ENCODE measurements at regions not wholly inside any gene's neighbourhood (a gene's known extent, or its start where the extent isn't known, plus 50 kb on each side); places are given as distances from the start of the nearest gene placed in this dataset.

DNA sequence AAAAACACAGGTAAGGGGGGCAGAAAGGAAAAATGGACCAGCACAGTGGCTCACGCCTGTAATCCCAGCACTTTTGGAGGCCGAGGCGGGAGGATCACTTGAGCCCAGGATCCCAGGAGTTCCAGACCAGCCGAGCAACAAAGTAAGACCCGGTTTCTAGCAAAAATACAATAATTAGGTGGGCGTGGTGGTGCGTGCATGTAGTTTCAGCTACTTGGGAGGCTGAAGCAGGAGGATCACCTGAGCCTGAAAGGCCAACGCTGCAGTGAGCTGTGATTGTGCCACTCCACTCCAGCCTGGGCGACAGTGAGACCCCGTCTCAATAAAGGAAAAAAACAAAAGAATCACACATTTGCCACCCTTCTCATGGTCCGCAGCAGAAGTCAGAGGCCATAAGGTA lies 519.4 kb downstream of the BRD1 start:
- DNase-seq = no peak

DNA sequence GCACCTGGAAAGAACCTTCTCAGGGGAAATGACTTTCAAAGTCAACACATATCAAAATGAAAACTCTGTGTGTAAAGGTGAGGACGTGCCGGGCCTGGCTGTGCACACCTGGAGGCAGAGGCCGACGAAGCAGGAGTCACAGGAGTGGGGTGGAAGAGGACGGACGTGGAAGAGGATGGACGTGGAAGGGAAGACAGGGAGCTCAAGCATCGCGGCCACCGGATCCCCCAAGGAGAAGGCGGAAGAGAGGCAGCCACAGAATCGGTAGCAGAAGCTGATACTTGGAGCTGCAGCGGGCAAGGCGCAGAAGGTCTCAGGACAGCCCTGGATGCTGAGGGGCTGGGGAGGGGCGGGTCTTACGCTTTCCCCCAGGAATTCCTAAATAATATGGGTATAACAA lies 519.8 kb downstream of the BRD1 start:
- no peak for DNase-seq

DNA sequence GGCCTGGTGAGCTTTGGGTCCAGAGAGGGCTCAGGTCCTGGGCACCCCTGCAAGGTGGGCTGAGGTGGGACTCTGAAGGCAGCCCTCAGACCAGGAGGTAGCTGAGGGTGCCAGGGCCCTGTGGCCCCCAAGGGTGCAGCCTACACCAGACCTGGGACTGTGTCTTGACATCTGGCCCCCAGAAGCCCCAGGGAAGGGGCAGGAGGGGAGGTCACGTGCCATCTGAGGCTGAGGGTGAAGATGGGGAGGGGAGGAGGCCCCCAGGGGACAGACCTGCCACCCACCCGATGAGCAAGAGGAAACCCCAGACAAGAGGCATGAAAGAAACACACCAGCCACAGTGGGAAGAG lies 520.2 kb downstream of the BRD1 start:
- no peak for DNase-seq

GRCh38 chr22:49306632-49307480 lies 520.8 kb downstream of the BRD1 start:
- no peak for DNase-seq

DNA sequence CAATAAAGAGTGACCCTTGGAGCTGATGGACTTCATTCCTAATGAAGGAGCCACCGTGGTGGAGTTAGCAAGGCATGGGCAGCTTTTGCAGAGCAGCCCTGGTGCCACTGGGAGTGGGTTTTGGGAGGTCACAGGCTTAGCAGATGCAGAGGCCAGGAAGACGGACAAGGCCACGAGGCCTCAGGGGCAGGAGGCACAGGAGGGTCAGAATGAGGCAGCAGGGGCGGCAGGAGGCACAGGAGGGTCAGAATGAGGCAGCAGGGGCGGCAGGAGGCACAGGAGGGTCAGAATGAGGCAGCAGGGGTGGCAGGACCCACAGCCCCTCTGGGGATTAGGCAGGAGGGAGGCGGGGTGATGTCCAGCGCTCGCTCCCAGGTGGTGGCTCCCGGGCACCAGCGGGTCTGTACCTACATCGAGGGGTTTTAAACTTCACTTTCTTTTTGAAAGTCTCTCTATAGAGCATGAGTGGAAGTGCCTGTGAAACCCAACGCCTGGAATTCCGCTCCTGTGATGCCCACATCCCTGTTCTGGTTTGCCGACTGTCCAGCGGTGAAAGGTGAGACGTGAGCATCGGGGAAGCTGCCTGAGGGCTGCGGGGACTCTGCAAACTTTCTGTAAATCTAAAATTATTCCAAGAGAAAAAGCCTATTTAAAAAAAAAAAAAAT lies 521.6 kb downstream of the BRD1 start:
- DNase-seq = no peak

DNA sequence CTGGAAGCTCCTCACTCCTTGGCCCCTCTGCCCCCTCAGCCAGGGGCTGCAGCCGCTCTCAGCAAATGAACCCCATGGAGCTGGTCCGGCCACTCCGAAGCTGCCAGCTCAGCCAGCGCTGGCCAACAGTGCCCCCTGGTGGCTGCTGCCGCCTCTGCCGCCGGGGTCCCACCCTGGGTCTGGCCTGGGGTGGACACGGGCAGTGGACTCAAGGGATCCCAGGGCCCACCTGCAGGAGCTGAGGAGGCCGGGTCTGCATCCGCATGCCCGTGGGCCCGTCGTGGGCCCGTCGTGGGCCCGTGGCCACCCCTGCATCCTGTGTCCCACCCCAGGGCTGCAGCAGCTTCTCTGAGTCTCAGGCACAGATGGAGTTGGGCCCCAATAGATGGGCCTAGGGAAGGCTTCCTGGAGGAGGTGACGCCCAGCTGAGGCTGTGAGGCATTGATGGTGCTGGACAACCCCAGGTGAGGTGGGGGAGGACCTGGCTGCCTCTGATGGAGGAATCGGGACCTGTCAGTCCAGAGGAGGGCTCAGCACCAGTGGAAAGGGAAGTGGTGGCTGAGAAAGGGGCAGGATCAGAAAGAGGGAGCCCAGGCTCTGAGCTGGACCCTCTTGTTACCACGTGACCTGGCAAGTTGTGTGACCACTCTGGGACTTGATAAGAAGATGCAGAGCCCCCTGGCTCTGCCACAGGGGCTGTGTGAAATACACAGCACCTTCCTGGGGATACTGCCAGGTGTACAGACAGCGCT lies 522.3 kb downstream of the BRD1 start:
- peak; percentile 24 for DNase-seq

DNA sequence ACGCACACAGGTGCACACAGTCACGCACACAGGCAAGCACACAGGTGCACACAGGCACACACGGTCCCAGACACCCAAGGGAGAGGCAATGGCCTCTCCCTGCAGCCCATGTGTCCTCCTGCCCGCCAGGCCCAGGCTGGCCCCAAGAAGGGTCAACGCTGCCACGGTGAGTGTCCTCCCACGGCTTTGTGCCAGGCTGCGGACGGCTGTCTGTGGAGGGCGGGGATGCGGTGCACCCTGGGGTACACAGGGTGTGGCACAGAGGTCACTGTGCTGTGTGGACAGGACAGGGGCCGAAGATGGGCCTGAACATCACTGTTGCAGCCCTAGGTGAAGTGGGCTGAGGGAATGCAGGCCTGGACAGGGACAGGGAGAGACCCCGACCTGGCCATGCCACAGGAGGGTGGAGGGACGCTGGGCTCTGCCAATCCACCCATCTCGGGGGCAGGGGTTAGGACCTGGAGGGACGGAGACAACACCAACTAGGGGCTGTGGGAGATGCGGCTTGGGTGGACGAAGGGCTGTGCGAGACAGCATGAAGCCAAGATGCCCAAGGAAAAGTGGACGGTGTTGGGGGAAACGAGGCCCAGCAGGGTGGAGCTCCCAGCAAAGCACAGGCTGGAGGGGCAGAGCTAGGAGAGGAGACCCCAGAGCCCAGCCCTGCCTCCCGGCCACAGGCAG lies 523.8 kb downstream of the BRD1 start:
- DNase-seq = no peak

GRCh38 chr22:49303061-49303735 lies 524.5 kb downstream of the BRD1 start:
- DNase-seq = no peak

DNA sequence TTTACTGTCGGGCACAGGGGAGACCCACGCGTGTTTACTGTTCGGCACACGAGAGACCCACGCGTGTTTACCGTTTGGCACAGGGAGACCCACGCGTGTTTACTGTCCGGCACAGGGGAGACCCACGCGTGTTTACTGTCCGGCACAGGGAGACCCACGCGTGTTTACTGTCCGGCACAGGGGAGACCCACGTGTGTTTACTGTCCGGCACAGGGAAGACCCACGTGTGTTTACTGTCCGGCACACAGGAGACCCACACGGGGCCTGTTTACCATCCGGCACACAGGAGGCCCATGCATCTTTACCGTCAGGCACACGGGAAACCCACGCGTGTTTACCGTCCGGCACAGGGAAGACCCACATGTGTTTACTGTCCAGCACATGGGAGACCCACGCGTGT lies 525.1 kb downstream of the BRD1 start:
- DNase-seq = no peak

- DNase-seq = no peak
These were observed 525.6 kb downstream of the BRD1 start for GRCh38 chr22:49302150-49302460.

DNA sequence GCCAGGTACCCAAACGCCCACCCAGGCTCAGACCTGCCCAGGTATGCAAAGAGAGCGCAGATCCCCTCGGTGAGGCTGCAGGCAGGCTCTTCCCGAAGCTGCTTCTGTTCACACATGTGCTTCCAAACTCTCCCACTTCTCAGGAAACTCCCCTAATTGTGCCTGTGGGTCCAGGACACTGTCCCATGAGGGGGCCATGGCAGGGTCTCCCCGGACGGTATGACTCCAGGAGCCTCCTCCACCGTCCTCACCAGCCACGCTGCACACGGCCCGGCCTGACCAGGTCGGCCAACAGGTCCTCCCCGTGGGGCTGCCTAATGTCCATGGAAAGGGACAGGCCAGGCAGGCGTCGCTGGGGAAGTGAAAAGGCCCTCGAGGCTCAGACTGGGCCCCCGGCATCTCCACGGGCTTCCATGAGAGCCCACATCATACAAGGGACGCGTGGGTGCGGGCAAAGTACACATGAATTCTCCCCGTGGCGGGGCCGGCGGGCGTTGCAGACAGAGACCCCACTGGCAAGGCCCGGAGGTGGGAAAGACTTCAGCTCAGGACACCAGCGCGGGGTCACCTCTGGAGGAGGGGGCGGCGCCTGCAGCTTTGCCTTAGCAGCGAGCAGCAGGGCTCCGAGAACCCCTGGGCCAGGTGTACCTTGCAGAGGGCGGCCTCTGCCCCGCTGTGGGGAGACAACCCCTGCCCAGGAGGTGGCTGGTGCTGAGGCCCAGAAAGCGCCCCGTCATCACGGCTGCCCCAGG lies 526.1 kb downstream of the BRD1 start:
- DNase-seq = no peak

- DNase-seq = no peak
These were observed 526.7 kb downstream of the BRD1 start for GRCh38 chr22:49300951-49301397.

DNA sequence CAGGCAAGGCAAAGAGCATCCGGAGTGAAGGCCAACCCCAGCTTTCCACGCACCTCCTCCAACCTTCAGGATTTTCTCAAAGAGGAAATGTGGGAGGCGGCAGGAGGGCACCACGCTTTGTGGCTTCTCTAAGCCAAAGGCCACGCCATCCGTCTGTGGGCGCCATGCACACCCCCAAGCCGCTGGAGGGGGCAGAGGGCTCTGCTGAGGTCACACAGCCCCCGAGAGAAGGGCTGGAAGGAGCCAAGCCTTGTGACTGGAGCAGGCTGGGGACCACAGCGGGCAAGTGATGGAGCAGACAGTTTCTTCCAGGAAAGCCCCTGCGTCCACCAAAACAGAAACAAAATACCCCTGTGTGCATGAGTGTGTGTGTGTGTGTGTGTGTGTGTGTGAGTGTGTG lies 527.4 kb downstream of the BRD1 start:
- DNase-seq = no peak

GRCh38 chr22:49299821-49300231 lies 527.8 kb downstream of the BRD1 start:
- DNase-seq = no peak

GRCh38 chr22:49298834-49299750 lies 528.6 kb downstream of the BRD1 start:
- no peak for DNase-seq

DNA sequence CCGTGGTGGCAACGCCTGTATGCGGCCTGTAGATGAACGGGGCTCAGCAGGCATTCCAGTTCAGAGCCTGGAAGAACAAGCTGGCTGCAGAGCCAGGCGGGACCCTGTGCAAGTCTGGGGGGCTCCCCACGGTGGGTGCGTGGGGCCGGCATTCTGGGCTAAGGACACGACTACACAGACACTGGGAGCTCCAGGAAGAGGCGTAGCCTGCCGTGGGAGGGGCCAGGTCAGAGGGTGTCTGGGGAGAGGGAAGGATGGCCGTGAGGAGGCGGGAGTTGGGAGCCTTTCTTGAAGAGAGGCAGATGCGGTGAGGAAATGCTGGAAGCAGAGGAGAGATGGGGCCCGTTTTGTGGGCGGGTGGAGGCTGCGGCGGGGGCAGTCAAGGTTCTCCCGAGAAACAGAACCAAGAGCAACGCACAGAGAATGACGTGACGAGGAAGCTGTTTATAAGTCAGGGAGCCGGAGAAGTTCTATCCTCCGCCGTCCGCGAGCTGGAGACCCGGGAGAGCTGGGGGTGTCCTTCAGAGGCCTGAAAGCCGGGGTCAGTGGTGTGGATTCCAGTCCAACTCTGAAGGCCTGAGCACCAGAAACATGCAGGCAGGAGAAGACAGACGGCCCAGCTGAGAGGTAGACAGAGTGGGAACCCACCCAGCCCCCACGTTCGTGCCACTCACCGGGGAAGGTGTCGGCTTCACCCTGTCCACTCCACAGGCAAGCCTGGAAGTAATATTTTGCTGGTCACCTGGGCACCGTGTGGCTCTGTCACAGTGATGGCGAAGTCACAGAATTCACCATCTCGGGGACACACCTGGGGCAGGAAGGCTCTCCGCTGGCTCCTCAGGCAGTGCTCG lies 529.6 kb downstream of the BRD1 start:
- DNase-seq = no peak

DNA sequence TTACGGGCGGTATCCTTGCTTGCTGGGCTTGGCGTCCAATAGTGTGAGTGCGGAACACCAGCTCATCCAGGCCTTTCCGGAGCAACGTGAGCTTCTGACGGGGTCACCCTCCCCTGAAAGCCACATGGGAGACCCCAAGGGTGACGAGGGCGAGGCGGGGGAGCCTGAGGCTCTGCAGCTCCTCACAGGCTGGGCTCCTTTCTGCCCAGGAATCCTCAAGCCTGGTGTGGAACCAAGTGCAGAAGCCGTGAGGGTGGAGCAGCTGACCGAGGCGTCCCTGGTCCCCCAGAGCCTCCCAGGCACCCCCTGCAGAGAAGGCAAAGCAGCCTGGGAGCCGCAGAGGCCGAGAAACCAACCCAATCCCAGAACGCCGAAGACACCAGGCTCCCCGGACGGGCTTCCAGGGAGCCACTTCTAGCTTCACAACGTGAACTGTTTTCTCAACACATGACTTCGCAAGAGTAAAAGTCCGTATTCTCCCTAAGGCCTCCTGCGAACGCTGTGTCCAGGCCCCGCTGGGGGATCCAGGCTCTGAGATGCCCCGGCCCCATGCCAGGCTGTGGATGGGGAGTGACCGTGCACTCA lies 530.3 kb downstream of the BRD1 start:
- no peak for DNase-seq

GRCh38 chr22:49296561-49296960 lies 531.1 kb downstream of the BRD1 start:
- DNase-seq = no peak

DNA sequence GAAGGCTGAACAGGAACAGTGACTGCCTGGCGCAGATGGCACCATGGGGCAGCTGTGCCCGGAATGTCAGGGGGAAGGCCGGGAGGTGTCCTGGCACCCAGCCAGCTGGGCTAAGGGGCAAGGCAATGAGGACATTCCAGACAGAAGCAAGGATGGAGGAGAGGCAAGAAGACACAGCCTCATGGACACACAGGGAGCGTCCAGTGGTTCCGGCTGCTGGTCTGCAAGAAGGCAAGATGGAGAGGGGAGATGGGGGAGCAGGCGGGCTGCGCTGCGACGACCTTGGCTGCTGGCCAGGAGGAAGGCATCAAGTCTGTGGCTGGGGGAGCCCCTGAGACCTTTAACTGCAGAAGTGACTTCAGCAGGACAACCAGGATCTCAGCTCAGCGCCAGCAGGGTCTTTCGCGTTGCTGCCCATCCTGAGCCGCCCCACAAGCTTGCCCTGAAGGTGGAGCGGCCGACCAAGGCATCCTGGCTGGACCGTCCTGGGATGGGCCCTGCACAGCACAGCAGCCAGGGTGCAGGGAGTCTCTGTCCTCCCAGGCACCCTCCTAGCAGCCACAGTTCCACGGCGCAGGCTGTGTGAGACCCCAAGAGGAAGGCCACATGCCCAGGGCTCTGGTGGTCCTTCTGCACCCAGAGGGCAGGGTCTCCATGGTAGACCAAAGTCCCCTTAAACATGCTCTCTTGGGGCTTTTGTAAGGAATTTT lies 531.7 kb downstream of the BRD1 start:
- no peak for DNase-seq
